HEK293 (cell line): ENCODE measurements at regions not wholly inside any gene's neighbourhood (a gene's known extent, or its start where the extent isn't known, plus 50 kb on each side); places are given as distances from the start of the nearest gene placed in this dataset.

Source experiments
- OVOL3 ChIP-seq: fragments of 450-650 bp; formaldehyde crosslinking; IDR thresholded peaks from 2 replicates; pipeline ENCODE4 v1.5.1; 2016; ENCODE audit warnings: missing biosample characterization, missing genetic modification characterization
- ZBTB48 ChIP-seq: fragments of 450-650 bp; formaldehyde crosslinking; IDR thresholded peaks from 2 replicates; pipeline ENCODE4 v1.5.1; 2016; ENCODE audit warnings: missing biosample characterization, missing genetic modification characterization
- ZNF16 ChIP-seq: fragments of 450-650 bp; formaldehyde crosslinking; IDR thresholded peaks from 2 replicates; pipeline ENCODE4 v1.5.1; 2016; ENCODE audit warnings: low read depth, missing biosample characterization, missing genetic modification characterization
- ZNF324 ChIP-seq: fragments of 450-650 bp; formaldehyde crosslinking; IDR thresholded peaks from 2 replicates; pipeline ENCODE4 v1.5.1; 2016; ENCODE audit warnings: missing biosample characterization, missing genetic modification characterization
- ZNF510 ChIP-seq: fragments of 450-650 bp; formaldehyde crosslinking; IDR thresholded peaks from 2 replicates; pipeline ENCODE4 v1.5.1; 2018; ENCODE audit warnings: mild to moderate bottlenecking, missing genetic modification characterization, missing biosample characterization; ENCODE audit not compliant: insufficient replicate concordance
- ZNF561 ChIP-seq: fragments of 450-650 bp; IDR thresholded peaks from 2 replicates; pipeline ENCODE4 v1.5.1; 2018; ENCODE audit warnings: missing biosample characterization, missing genetic modification characterization, borderline replicate concordance
- ZNF623 ChIP-seq: fragments of 450-650 bp; formaldehyde crosslinking; IDR thresholded peaks from 2 replicates; pipeline ENCODE4 v1.5.1; 2016; ENCODE audit warnings: missing biosample characterization, missing genetic modification characterization
- ZNF629 ChIP-seq: fragments of 450-650 bp; formaldehyde crosslinking; IDR thresholded peaks from 2 replicates; pipeline ENCODE4 v1.5.1; 2017; ENCODE audit warnings: missing biosample characterization, missing genetic modification characterization
- ZNF837 ChIP-seq: fragments of 450-650 bp; formaldehyde crosslinking; IDR thresholded peaks from 2 replicates; pipeline ENCODE4 v1.5.1; 2016; ENCODE audit warnings: missing biosample characterization, missing genetic modification characterization
- TF ChIP-seq, protein P1 (sequence below): fragments of 450-650 bp; formaldehyde crosslinking; IDR thresholded peaks from 2 replicates; pipeline ENCODE4 v1.5.1; 2016; ENCODE audit warnings: missing biosample characterization, missing genetic modification characterization
- TF ChIP-seq, protein P2 (sequence below): fragments of 450-650 bp; formaldehyde crosslinking; IDR thresholded peaks from 2 replicates; pipeline ENCODE4 v1.5.1; 2016; ENCODE audit warnings: missing biosample characterization, missing genetic modification characterization
- TF ChIP-seq, protein P3 (sequence below): fragments of 450-650 bp; formaldehyde crosslinking; IDR thresholded peaks from 2 replicates; pipeline ENCODE4 v1.5.1; 2016; ENCODE audit warnings: missing biosample characterization, missing genetic modification characterization
- TF ChIP-seq, protein P4 (sequence below): sonication (generic); formaldehyde crosslinking; IDR thresholded peaks from 2 replicates; pipeline ENCODE4 v1.8.1; 2022; ENCODE audit warnings: mild to moderate bottlenecking, moderate library complexity, missing genetic modification reagents

DNA sequence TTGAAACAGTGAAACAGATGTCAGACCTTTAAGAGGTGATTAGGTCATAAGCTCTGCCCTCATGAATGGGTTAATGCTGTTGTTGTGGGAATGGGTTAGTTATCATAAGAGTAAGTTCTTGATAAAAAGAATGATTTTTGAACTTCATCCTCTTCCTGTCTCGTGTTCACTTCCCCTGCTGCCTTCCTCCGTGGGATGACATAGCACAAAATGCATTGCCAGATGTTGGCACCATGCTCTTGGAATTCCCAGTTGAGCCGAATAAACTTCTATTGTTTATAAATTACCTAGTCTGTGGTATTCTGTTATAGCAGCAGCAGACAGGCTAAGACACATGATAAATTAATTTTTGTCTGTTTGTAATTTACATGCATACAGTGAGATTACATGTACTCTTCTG lies 112.0 kb upstream of the LRRC7 start:
- TF ChIP-seq, protein P1, sequence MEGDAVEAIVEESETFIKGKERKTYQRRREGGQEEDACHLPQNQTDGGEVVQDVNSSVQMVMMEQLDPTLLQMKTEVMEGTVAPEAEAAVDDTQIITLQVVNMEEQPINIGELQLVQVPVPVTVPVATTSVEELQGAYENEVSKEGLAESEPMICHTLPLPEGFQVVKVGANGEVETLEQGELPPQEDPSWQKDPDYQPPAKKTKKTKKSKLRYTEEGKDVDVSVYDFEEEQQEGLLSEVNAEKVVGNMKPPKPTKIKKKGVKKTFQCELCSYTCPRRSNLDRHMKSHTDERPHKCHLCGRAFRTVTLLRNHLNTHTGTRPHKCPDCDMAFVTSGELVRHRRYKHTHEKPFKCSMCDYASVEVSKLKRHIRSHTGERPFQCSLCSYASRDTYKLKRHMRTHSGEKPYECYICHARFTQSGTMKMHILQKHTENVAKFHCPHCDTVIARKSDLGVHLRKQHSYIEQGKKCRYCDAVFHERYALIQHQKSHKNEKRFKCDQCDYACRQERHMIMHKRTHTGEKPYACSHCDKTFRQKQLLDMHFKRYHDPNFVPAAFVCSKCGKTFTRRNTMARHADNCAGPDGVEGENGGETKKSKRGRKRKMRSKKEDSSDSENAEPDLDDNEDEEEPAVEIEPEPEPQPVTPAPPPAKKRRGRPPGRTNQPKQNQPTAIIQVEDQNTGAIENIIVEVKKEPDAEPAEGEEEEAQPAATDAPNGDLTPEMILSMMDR (tag by site-specific recombination): no peak
- no peak for TF ChIP-seq ZNF837 (tag by site-specific recombination)
- TF ChIP-seq, protein P2, sequence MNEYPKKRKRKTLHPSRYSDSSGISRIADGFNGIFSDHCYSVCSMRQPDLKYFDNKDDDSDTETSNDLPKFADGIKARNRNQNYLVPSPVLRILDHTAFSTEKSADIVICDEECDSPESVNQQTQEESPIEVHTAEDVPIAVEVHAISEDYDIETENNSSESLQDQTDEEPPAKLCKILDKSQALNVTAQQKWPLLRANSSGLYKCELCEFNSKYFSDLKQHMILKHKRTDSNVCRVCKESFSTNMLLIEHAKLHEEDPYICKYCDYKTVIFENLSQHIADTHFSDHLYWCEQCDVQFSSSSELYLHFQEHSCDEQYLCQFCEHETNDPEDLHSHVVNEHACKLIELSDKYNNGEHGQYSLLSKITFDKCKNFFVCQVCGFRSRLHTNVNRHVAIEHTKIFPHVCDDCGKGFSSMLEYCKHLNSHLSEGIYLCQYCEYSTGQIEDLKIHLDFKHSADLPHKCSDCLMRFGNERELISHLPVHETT: no peak
- TF ChIP-seq ZBTB48 (tag by site-specific recombination): no peak
- no peak for TF ChIP-seq ZNF629 (tag by site-specific recombination)
- no peak for TF ChIP-seq ZNF561 (tag by site-specific recombination)
- no peak for TF ChIP-seq ZNF623
- no peak for TF ChIP-seq OVOL3 (tag by site-specific recombination)
- TF ChIP-seq, protein P3, sequence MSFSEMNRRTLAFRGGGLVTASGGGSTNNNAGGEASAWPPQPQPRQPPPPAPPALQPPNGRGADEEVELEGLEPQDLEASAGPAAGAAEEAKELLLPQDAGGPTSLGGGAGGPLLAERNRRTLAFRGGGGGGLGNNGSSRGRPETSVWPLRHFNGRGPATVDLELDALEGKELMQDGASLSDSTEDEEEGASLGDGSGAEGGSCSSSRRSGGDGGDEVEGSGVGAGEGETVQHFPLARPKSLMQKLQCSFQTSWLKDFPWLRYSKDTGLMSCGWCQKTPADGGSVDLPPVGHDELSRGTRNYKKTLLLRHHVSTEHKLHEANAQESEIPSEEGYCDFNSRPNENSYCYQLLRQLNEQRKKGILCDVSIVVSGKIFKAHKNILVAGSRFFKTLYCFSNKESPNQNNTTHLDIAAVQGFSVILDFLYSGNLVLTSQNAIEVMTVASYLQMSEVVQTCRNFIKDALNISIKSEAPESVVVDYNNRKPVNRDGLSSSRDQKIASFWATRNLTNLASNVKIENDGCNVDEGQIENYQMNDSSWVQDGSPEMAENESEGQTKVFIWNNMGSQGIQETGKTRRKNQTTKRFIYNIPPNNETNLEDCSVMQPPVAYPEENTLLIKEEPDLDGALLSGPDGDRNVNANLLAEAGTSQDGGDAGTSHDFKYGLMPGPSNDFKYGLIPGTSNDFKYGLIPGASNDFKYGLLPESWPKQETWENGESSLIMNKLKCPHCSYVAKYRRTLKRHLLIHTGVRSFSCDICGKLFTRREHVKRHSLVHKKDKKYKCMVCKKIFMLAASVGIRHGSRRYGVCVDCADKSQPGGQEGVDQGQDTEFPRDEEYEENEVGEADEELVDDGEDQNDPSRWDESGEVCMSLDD: no peak
- TF ChIP-seq ZNF16 (tag by site-specific recombination): no peak
- TF ChIP-seq ZNF510 (tag by site-specific recombination): no peak
- TF ChIP-seq, protein P4, sequence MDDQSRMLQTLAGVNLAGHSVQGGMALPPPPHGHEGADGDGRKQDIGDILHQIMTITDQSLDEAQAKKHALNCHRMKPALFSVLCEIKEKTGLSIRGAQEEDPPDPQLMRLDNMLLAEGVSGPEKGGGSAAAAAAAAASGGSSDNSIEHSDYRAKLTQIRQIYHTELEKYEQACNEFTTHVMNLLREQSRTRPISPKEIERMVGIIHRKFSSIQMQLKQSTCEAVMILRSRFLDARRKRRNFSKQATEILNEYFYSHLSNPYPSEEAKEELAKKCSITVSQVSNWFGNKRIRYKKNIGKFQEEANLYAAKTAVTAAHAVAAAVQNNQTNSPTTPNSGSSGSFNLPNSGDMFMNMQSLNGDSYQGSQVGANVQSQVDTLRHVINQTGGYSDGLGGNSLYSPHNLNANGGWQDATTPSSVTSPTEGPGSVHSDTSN (CRISPR knock-in tag): no peak
- no peak for TF ChIP-seq ZNF324 (tag by site-specific recombination)
